ENCODE measurements at regions not wholly inside any gene's neighbourhood (a gene's known extent, or its start where the extent isn't known, plus 50 kb on each side); places are given as distances from the start of the nearest gene placed in this dataset.

GRCh38 chr14:42459171-42459685 lies 852.6 kb downstream of the LRFN5 start:
- DNase-seq (ENCODE audit: low spot score) = no peak

- DNase-seq (ENCODE audit: low spot score) = no peak
Measured at GRCh38 chr14:42441615-42442014, 834.9 kb downstream of the LRFN5 start.

- DNase-seq (ENCODE audit: low spot score) = no peak
Measured at GRCh38 chr14:42437809-42438208, 831.1 kb downstream of the LRFN5 start.

GRCh38 chr14:42429401-42429800 lies 822.7 kb downstream of the LRFN5 start:
- no peak for DNase-seq (ENCODE audit: low spot score)

- DNase-seq (ENCODE audit: low spot score) = no peak
Measured at GRCh38 chr14:42428996-42429395, 822.3 kb downstream of the LRFN5 start.

GRCh38 chr14:42424501-42424900 lies 817.8 kb downstream of the LRFN5 start:
- no peak for DNase-seq (ENCODE audit: low spot score)

GRCh38 chr14:42421377-42422078 lies 814.9 kb downstream of the LRFN5 start:
- no peak for DNase-seq (ENCODE audit: low spot score)

GRCh38 chr14:42420071-42420470 lies 813.4 kb downstream of the LRFN5 start:
- no peak for DNase-seq (ENCODE audit: low spot score)

GRCh38 chr14:42407153-42407552 lies 800.5 kb downstream of the LRFN5 start:
- no peak for DNase-seq (ENCODE audit: low spot score)

- no peak for DNase-seq (ENCODE audit: low spot score)
Measured at GRCh38 chr14:42391146-42391834, 784.6 kb downstream of the LRFN5 start.

GRCh38 chr14:42378880-42379279 lies 772.2 kb downstream of the LRFN5 start:
- DNase-seq (ENCODE audit: low spot score) = no peak

- DNase-seq (ENCODE audit: low spot score) = no peak
Measured at GRCh38 chr14:42378274-42378673, 771.6 kb downstream of the LRFN5 start.

GRCh38 chr14:42374332-42374731 lies 767.7 kb downstream of the LRFN5 start:
- no peak for DNase-seq (ENCODE audit: low spot score)

- DNase-seq (ENCODE audit: low spot score) = no peak
Measured at GRCh38 chr14:42370056-42370455, 763.4 kb downstream of the LRFN5 start.

- DNase-seq (ENCODE audit: low spot score) = no peak
Measured at GRCh38 chr14:42368234-42368633, 761.6 kb downstream of the LRFN5 start.

- no peak for DNase-seq (ENCODE audit: low spot score)
Measured at GRCh38 chr14:42353315-42353714, 746.6 kb downstream of the LRFN5 start.

- no peak for DNase-seq (ENCODE audit: low spot score)
Measured at GRCh38 chr14:42335918-42336317, 729.2 kb downstream of the LRFN5 start.

GRCh38 chr14:42334931-42335330 lies 728.3 kb downstream of the LRFN5 start:
- no peak for DNase-seq (ENCODE audit: low spot score)

- no peak for DNase-seq (ENCODE audit: low spot score)
Measured at GRCh38 chr14:42323426-42323825, 716.8 kb downstream of the LRFN5 start.

GRCh38 chr14:42322531-42323284 lies 716.0 kb downstream of the LRFN5 start:
- no peak for DNase-seq (ENCODE audit: low spot score)

GRCh38 chr14:42319996-42320395 lies 713.3 kb downstream of the LRFN5 start:
- no peak for DNase-seq (ENCODE audit: low spot score)

GRCh38 chr14:42316693-42317092 lies 710.0 kb downstream of the LRFN5 start:
- DNase-seq (ENCODE audit: low spot score) = no peak
